ENCODE measurements at regions not wholly inside any gene's neighbourhood (a gene's known extent, or its start where the extent isn't known, plus 50 kb on each side); places are given as distances from the start of the nearest gene placed in this dataset.

DNA sequence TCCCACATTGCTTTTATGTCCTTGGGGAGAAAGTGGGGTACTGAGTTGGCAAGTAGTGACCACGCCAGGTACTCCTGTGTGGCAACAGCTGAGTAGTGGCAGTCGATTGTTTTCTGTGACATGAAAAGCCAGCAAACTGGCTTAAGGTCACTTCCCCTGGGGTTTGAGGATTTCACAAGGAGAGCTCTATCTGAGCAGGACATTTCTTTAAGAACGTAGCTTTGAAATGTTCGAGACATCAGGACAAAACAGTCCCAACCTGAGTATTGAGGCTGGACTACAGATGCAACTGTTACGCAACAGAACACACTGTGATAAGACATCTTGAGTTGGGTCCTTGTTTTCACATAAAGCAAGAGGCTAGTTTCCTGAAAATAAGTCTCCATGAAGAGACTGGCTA is 146.7 kb upstream of the KLF14 start:
- H3K4me3 ChIP-seq (ENCODE audit: low read length): no peak overlapping the region
- H3K4me1 ChIP-seq (ENCODE audit: insufficient read depth, low read length): peaks cover 11% of the 10 kb centered on the region
- no peaks in the 10 kb centered on the region for H3K9me3 ChIP-seq (ENCODE audit: low read depth, low read length)
- H3K27me3 ChIP-seq (ENCODE audit: insufficient read depth, low read length): no peaks in the 10 kb centered on the region

DNA sequence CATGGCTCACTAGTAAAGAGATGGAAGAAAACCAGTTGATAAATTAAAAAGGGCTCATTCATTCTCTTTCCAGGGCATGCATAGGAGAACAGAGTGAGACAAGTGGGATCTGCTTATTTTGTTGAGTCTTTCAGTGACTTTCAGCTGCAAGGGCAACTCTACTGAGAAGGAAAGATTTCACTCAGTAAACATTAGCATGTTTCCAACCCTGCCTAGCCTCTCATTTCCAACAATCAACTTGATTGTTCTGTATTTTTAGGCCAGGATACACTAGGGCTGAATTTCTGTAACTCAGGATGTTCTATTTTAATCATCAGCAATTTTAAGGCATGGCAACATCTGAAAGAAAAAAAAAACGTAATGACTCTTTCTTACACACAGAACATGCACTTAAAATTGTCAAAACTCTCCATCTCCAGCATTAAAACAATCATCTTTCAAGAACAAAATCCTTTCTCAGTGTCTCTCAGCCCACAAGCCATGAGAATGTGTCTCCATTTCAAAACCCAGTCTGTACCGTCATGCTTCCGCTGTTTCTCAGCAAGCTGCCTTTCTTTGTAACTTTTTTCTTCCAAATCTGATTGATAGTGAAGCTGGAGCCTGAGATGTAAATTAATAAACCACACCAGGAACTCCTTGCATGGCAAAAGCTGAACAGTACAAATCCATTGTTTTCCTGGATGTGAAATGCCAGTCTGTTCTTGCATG is 147.2 kb upstream of the KLF14 start:
- no peak overlapping the region for H3K4me3 ChIP-seq (ENCODE audit: low read length)
- no peaks in the 10 kb centered on the region for H3K9me3 ChIP-seq (ENCODE audit: low read depth, low read length)
- H3K27me3 ChIP-seq (ENCODE audit: insufficient read depth, low read length): no peaks in the 10 kb centered on the region
- H3K4me1 ChIP-seq (ENCODE audit: insufficient read depth, low read length): peaks cover 11% of the 10 kb centered on the region

DNA sequence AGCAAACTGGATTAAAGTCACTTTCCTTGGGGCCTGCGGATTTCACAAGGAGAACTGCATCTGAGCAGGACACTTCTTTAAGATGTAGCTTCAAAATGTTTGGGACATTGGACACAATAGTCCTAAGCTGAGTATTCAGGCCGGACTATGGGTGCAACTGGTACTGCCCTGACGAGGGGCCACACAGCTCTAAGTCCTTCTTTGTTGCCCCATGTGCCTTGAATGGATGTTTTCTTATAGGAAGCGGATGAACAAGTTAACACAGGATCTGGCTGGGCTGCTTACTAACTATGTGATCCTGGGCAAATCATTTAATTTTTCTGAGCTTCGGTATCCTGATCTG is 147.8 kb upstream of the KLF14 start:
- no peaks in the 10 kb centered on the region for H3K9me3 ChIP-seq (ENCODE audit: low read depth, low read length)
- no peaks in the 10 kb centered on the region for H3K27me3 ChIP-seq (ENCODE audit: insufficient read depth, low read length)
- H3K4me3 ChIP-seq (ENCODE audit: low read length): no peak overlapping the region
- peaks cover 11% of the 10 kb centered on the region for H3K4me1 ChIP-seq (ENCODE audit: insufficient read depth, low read length)

DNA sequence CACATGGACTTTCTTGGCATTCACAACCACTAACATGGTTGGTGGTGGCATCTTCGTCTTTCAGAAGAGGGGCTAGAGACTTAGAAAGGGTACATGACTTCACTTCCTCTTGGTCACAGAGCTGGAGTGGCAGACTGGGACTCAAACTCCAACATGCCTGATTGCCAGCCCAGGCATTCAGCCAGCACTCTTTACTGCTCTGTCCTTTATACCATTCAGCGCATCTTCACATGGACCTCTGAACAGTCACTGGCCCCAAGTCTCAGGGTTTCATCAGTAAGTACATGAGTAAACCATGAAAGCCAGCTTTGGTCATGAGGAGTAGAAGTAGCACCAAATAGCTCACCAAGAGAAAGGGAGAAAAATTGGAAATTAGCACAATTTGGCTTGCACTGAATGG is 148.4 kb upstream of the KLF14 start:
- no peak overlapping the region for H3K4me3 ChIP-seq (ENCODE audit: low read length)
- peaks cover 11% of the 10 kb centered on the region for H3K4me1 ChIP-seq (ENCODE audit: insufficient read depth, low read length)
- H3K9me3 ChIP-seq (ENCODE audit: low read depth, low read length): no peaks in the 10 kb centered on the region

DNA sequence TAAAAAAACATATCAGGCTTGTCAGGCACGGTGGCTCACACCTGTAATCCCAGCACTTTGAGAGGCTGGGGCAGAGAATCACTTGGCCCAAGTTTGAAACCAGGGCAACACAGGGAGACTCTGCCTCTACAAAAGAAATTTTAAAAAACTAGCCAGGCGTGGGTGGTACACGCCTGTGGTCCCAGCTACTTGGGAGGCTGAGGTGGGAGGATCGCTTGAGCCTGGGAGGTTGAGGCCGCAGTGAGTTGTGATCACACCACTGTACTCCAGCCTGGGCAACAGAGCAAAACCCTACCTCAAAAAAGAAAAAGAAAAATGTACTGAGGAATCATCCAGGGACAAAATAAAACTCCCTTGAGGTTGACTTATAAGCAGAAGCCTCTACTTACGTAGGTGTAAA is 149.9 kb upstream of the KLF14 start:
- Histone ChIP-seq H3K9me3 (ENCODE audit: low read depth, low read length) (no peaks in the 10 kb centered on the region), H3K27me3 (ENCODE audit: insufficient read depth, low read length) (no peaks in the 10 kb centered on the region), H3K4me1 (ENCODE audit: insufficient read depth, low read length) (peaks cover 7% of the 10 kb centered on the region), H3K4me3 (ENCODE audit: low read length) (no peak overlapping the region)

More for the DNA sequence above, 148.4 kb upstream of the KLF14 start:
- H3K27me3 ChIP-seq (ENCODE audit: insufficient read depth, low read length): no peaks in the 10 kb centered on the region

DNA sequence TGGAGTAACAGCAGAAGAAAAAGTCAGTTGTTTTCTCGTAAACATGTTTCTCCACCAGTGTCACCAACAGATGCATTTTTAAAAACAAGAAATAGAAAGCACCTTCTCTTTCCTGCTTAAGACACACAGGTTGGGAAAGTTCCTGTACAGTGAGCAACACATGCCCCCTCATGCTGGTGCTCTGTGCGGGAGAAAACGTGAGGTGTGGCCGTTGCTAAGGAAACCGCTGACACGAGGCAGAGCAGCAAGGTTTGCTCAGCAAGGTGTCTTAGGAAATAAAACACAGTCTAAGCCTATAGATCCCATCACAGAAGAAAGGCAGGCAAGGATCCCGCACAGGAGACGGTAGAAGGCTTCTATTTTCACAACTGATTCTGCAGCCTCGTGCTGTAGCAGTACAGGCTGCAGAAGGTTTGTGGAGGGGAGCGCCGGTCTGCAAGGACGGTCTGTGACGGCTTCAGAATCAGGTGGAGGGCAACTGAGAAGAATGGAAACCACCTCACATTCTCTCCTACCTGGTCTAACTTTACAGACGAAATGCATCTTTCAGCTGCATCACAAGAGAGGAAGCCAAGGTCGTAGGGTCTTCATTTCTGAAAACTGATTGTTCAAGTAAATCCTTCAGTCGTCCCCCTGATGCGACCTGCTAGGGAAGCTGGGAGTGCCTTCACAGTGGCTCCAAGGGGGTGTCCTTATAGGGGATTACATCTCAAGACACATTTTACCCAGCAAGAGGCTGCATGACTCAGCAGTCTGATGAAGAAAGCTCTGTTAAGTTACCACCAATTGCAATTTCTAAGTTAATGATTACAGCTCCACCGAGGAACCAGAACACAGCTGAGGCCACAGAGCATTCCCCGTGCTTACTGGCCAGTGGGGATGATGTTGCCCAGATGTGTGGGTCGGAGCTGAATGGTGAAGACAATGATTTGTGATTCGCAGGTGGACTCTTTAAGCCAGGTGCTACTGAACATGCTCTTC is 150.7 kb upstream of the KLF14 start:
- no peak overlapping the region for H3K4me3 ChIP-seq (ENCODE audit: low read length)
- peaks cover 7% of the 10 kb centered on the region for H3K4me1 ChIP-seq (ENCODE audit: insufficient read depth, low read length)
- no peaks in the 10 kb centered on the region for H3K27me3 ChIP-seq (ENCODE audit: insufficient read depth, low read length)
- no peaks in the 10 kb centered on the region for H3K9me3 ChIP-seq (ENCODE audit: low read depth, low read length)

DNA sequence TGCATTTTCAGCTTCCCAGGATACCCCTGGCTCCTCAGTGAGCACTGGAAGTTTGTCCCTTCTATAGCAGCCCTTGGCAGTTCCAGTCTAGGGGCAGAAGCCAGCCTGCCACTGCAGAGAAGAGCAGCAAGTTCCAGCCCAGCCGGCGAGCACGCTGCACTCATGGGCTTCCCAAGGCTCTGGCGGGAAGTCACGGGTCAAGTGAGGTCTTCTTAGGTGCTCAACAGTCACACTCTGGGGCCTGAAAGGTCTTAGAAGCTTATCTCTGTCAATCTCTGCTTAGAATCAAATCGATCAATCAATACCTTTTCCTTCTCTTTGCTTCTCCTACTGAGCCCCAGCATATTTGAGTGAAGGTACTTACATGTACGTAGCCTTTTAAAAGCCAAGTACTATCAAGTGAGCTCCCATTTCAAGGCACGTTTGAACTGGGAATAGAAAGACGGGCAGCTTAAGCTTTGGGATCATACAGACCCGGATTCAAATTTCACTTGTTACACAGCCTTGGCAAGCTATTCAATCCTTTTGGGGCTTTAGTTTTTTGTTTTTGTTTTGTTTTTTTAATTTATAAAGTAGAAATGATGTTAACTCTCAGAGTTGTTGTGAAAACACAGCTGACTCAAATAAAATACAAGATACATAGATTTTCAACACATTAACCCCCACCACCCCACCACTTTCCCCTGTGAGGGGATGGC is 152.6 kb upstream of the KLF14 start:
- H3K4me3 ChIP-seq (ENCODE audit: low read length): no peak overlapping the region

DNA sequence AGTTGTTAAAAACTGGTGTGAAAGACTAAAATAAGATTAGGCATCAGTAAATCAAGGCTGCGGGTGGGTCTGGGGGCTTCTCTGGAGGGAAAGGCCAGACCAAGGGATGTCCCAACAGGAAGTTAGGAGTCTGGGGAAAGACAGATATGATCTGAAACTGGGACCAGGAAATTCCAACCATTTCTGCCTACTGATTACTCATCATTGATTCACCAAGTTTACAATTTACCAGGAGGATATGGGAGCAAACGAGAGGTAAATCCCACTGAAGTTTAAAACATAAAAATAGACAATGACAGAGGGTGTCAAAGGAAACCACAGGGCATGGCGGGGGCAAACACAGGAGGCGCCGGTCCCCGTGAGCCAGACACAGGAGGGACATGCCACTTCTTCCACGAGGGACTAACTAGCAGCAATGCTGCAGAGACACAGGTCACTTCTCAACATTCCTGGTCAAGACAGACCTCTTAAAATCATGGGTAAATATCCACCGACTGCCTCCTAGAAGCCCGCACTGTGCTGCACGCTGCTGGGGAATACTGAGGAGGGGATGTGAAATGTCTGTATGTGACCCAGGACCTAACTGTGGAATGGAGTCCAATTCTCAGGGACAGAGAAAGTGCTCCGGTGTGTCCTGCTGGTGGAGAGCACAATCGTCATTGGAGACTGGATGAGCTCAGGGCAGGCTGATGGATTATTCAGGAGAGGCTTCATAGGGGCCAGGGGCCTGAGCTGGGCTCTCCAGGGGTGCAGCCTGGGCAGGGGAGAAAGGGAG is 153.4 kb upstream of the KLF14 start:
- Histone ChIP-seq H3K27me3 (ENCODE audit: insufficient read depth, low read length) (no peaks in the 10 kb centered on the region), H3K9me3 (ENCODE audit: low read depth, low read length) (no peaks in the 10 kb centered on the region), H3K4me3 (ENCODE audit: low read length) (no peak overlapping the region)

More for the DNA sequence above, 152.6 kb upstream of the KLF14 start:
- peaks cover 7% of the 10 kb centered on the region for H3K4me1 ChIP-seq (ENCODE audit: insufficient read depth, low read length)
- H3K9me3 ChIP-seq (ENCODE audit: low read depth, low read length): no peaks in the 10 kb centered on the region
- no peaks in the 10 kb centered on the region for H3K27me3 ChIP-seq (ENCODE audit: insufficient read depth, low read length)

DNA sequence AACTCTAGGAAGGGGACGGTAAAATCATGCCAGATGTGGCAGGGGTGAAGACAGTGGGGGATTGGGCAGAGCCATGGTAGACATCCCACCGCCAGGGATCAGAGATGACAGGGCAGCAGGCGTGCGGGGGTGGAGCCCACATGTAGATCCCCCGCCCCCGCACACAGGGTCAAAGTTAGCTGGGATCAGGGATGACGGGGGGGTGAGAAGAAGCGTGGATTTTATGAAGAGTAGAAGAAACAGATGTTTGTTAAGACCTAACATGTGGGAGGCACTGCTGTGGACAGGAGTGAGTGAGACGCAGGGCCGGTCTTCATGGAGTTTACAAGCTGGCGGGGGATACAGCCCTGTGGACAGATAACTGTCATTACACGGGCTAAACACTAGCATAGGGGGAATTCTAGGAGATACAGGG is 154.0 kb upstream of the KLF14 start:
- no peaks in the 10 kb centered on the region for H3K27me3 ChIP-seq (ENCODE audit: insufficient read depth, low read length)
- peaks cover 7% of the 10 kb centered on the region for H3K4me1 ChIP-seq (ENCODE audit: insufficient read depth, low read length)
- H3K9me3 ChIP-seq (ENCODE audit: low read depth, low read length): no peaks in the 10 kb centered on the region
- H3K4me3 ChIP-seq (ENCODE audit: low read length): no peak overlapping the region

More for the DNA sequence above, 153.4 kb upstream of the KLF14 start:
- H3K4me1 ChIP-seq (ENCODE audit: insufficient read depth, low read length): peaks cover 7% of the 10 kb centered on the region

DNA sequence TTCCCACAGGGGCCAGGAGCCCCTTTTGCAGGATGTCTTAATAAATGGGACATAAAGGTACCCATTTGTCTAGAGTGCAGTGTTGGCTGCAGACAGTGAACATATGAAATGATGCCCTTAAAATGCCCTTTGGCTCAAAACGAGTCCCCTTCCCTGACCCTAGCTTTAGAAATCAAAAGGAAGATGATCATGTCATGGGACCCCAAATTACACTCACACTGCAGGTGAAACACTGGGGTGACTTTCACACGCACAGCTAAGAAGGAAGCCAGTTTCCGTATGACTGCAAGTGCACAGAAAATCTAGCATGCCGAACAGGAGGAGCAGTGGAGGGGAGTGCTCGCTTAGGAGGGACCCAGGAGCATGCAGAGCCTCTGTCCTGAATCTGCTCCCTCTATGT is 154.5 kb upstream of the KLF14 start:
- Histone ChIP-seq H3K27me3 (ENCODE audit: insufficient read depth, low read length) (no peaks in the 10 kb centered on the region), H3K4me3 (ENCODE audit: low read length) (no peak overlapping the region), H3K4me1 (ENCODE audit: insufficient read depth, low read length) (peaks cover 7% of the 10 kb centered on the region), H3K9me3 (ENCODE audit: low read depth, low read length) (no peaks in the 10 kb centered on the region)

DNA sequence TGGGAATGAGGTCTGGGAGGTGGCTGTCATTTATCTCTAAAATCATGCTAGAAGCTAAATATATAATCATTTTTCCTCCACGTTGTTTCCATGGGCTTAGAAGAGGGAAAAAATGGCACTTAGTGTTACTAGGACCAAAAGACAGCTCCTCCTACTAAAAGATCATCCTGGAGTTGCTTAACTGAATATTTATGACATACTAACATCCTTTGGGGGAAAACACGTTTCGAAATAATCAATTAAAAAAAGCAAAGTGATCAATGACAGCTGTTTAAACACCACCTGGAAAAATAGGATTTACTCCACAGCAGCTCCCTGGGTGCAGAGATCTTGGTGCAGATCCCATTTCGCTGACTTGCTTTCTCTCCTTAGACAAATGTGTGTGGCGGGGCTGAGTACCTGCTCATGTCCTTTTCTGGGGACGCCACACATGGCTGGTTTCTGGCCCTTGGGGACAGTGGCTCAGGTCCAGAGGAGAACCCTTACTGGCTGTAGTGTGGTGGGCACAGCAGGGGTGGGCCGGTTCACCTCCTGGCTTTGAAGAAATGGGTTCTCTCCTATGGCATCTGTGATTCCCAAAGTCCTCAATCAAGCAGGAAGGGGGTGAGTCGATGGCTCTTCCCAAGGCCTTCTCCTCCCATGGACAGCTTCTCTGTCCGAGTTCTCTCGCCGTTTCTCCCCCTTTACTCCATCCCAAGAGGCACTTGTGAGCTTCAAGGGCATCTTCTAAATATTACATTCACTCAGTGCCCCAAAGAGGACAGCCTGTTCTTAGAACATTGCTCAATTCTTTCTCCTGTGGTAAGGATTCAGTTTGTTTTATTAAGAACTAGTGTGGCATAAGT is 156.4 kb upstream of the KLF14 start:
- Histone ChIP-seq H3K4me1 (ENCODE audit: insufficient read depth, low read length) (peaks cover 14% of the 10 kb centered on the region), H3K4me3 (ENCODE audit: low read length) (no peak overlapping the region), H3K27me3 (ENCODE audit: insufficient read depth, low read length) (no peaks in the 10 kb centered on the region), H3K9me3 (ENCODE audit: low read depth, low read length) (no peaks in the 10 kb centered on the region)

DNA sequence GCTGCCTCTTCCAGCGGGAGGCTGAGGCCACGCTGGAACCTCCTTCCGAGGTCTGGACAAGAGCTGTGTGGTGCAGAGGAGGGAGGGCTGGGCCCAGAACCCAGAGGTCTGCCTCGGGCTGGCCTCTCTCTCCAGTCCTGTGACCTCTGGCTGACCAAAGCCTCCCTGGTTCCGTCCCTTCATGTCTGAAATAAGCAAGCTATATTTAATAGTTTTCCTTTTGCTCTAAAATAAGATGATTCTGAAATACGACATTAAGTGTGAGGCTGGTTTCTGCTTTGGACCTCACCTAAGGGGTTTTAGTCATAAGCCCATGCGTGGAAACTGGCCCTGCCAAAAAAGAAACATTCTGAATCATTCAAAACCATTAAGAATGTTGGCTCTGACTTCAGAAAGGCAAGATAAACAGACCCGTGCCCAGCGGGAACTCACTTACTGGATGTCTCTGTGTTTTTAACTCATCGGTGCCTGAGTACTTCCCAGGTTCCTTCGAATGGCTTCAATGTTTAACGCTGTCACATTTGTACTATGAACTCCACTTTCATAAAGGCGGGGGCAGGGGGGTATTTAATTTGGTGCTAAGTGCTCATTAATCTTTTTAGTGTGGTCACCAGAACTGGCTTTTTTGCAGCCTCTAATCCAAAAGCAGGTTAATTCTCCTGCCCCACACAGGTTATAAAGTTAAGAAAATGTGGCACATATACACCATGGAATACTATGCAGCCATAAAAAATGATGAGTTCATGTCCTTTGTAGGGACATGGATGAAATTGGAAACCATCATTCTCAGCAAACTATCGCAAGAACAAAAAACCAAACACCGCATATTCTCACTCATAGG is 157.5 kb upstream of the KLF14 start:
- H3K27me3 ChIP-seq (ENCODE audit: insufficient read depth, low read length): no peaks in the 10 kb centered on the region
- peaks cover 20% of the 10 kb centered on the region for H3K4me1 ChIP-seq (ENCODE audit: insufficient read depth, low read length)
- H3K9me3 ChIP-seq (ENCODE audit: low read depth, low read length): no peaks in the 10 kb centered on the region
- no peak overlapping the region for H3K4me3 ChIP-seq (ENCODE audit: low read length)

DNA sequence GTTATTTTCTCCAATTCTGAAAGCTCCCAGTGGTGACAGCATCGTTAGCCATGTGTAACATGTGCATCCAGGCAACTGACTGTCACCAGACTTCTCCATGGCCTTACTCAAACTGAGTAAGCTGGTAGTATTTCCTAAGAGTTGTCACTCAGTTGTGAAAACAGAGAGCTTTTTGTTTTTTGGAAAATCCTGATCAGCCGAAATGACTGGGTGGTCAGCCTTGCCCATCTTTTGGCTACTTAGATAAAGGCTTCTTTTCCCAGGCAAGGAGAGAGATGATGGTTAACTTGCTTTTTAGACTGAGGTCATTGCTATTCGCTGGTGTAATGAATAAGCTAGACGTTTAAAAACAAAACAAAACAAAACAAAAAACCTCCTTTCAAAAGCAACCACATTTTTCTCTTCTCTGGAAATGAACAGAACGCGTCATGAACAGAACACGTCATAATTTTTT is 159.5 kb upstream of the KLF14 start:
- Histone ChIP-seq H3K27me3 (ENCODE audit: insufficient read depth, low read length) (no peaks in the 10 kb centered on the region), H3K4me3 (ENCODE audit: low read length) (no peak overlapping the region), H3K4me1 (ENCODE audit: insufficient read depth, low read length) (peaks cover 31% of the 10 kb centered on the region), H3K9me3 (ENCODE audit: low read depth, low read length) (no peaks in the 10 kb centered on the region)

Data from mononuclear cell (primary cell).